GM12874 (cell line): ENCODE measurements at regions not wholly inside any gene's neighbourhood (a gene's known extent, or its start where the extent isn't known, plus 50 kb on each side); places are given as distances from the start of the nearest gene placed in this dataset.

ENCODE experiments used
- TF ChIP-seq, protein P1 (sequence below): IDR thresholded peaks from 2 replicates; pipeline ENCODE4 v1.5.1; 2011; ENCODE audit warnings: low read depth, mild to moderate bottlenecking, control low read depth, low read length, moderate library complexity; ENCODE audit not compliant: insufficient read depth

DNA sequence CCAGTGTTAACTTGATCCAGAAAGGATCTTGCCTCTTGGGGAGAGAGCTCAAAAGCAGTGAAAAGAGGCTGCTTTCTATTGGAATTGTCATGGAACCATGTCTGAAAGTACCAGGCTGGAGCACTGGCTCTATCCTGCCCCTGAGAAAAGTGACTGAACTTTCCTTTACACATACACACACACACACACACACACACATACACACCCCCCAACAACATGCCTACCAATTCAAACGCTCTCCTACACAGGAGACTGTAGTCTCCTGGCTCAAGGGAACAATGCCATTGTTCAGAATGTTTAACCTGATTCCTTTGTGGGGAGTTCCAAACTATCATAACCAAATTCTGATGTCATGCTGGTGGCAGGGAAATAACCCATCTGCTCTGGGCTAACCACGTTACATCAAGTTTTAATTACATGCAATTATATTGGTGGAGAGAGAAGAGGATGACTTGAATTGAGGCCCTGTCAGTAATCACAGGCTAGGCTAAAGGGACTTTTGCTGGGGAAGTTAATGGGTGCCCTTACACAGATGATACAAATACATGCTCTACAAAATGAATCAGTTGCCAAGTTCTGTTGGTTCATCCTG, 52.3 kb upstream of the DUSP10 start:
- TF ChIP-seq, protein P1, sequence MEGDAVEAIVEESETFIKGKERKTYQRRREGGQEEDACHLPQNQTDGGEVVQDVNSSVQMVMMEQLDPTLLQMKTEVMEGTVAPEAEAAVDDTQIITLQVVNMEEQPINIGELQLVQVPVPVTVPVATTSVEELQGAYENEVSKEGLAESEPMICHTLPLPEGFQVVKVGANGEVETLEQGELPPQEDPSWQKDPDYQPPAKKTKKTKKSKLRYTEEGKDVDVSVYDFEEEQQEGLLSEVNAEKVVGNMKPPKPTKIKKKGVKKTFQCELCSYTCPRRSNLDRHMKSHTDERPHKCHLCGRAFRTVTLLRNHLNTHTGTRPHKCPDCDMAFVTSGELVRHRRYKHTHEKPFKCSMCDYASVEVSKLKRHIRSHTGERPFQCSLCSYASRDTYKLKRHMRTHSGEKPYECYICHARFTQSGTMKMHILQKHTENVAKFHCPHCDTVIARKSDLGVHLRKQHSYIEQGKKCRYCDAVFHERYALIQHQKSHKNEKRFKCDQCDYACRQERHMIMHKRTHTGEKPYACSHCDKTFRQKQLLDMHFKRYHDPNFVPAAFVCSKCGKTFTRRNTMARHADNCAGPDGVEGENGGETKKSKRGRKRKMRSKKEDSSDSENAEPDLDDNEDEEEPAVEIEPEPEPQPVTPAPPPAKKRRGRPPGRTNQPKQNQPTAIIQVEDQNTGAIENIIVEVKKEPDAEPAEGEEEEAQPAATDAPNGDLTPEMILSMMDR, result no peak

GRCh38 chr1:221793439-221794078, 51.7 kb upstream of the DUSP10 start:
- TF ChIP-seq, protein P1, result no peak

- TF ChIP-seq, protein P1, result no peak
Measured at GRCh38 chr1:221791846-221792245, 50.0 kb upstream of the DUSP10 start.
